GM06990 (cell line): ENCODE measurements at regions not wholly inside any gene's neighbourhood (a gene's known extent, or its start where the extent isn't known, plus 50 kb on each side); places are given as distances from the start of the nearest gene placed in this dataset.
"Not testable (repeated sequence)": the region's sequence is repeated elsewhere in the genome, so short reads cannot be mapped to it uniquely, and the experiment has no call there.

Experiments used
- DNase-seq: peaks from one replicate; pipeline ENCODE4 v3.0.0-alpha.2; 2011; ENCODE audit not compliant: insufficient read length; ENCODE audit errors: extremely low read depth
- H3K27me3 ChIP-seq: replicated peaks from 2 replicates; pipeline ENCODE4 v1.6.0; 2011; ENCODE audit warnings: low read length; ENCODE audit not compliant: control insufficient read depth, insufficient read depth
- H3K36me3 ChIP-seq: 2 replicates; pipeline ENCODE4 v1.5.1; 2011; ENCODE audit warnings: low read length; ENCODE audit not compliant: control insufficient read depth, insufficient read depth
- H3K4me3 ChIP-seq: replicated peaks from 2 replicates; pipeline ENCODE4 v1.5.1; 2011; ENCODE audit warnings: low read depth, mild to moderate bottlenecking, control low read depth, low read length
- TF ChIP-seq, protein P1 (sequence below): IDR thresholded peaks from 2 replicates; pipeline ENCODE4 v1.5.1; 2011; ENCODE audit warnings: low read length, control low read depth, mild to moderate bottlenecking, inconsistent platforms; ENCODE audit not compliant: insufficient read depth, poor library complexity, severe bottlenecking

DNA sequence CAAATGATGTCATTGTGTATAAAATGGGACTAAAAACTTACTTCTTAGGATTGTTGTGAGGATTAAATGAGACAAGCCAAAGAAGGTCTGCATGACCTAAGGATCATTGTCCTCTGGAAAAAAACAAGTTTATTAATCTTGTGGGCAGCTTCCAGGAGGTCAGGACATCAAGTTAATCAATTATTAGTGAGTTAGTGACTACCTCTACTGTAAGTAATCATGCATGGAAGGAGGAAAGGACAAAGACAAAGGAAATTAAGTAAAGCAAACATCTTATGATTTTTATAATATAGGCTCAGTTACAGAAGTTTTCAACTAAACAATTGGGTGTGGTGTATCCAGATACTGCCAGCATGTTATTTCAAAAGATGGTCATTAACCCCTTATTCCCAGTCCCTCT is 129.3 kb upstream of the TUT7 start:
- Histone ChIP-seq H3K36me3 (no peaks in the 10 kb centered on the region), H3K4me3 (no peak overlapping the region), H3K27me3 (no peaks in the 10 kb centered on the region)
- TF ChIP-seq, protein P1, sequence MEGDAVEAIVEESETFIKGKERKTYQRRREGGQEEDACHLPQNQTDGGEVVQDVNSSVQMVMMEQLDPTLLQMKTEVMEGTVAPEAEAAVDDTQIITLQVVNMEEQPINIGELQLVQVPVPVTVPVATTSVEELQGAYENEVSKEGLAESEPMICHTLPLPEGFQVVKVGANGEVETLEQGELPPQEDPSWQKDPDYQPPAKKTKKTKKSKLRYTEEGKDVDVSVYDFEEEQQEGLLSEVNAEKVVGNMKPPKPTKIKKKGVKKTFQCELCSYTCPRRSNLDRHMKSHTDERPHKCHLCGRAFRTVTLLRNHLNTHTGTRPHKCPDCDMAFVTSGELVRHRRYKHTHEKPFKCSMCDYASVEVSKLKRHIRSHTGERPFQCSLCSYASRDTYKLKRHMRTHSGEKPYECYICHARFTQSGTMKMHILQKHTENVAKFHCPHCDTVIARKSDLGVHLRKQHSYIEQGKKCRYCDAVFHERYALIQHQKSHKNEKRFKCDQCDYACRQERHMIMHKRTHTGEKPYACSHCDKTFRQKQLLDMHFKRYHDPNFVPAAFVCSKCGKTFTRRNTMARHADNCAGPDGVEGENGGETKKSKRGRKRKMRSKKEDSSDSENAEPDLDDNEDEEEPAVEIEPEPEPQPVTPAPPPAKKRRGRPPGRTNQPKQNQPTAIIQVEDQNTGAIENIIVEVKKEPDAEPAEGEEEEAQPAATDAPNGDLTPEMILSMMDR = no peak
- DNase-seq = no peak

DNA sequence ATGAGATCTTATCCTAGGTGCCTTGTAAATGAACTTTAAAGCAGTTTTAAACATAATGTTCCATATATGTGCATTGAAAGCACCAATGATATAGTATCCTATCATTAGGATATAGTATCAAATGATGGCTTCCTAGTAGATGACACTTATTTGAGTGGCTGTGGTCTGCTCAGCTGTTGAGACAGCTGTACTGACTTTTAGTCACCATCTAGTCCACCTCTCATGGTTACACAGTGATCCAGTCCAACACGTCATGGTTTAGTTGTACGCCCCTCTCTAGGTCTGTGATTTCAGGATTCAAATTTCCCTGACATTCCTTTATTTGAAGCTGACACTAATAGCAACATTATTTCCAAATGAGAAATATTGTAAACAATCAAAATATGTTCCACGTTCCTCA is 127.3 kb upstream of the TUT7 start:
- Histone ChIP-seq H3K4me3 (no peak overlapping the region), H3K27me3 (no peaks in the 10 kb centered on the region), H3K36me3 (no peaks in the 10 kb centered on the region)
- no peak for DNase-seq
- TF ChIP-seq, protein P1 = no peak

- not testable (repeated sequence) for H3K36me3 ChIP-seq, H3K27me3 ChIP-seq, H3K4me3 ChIP-seq, DNase-seq
These were observed 121.0 kb upstream of the TUT7 start for GRCh38 chr9:86475255-86475654.

DNA sequence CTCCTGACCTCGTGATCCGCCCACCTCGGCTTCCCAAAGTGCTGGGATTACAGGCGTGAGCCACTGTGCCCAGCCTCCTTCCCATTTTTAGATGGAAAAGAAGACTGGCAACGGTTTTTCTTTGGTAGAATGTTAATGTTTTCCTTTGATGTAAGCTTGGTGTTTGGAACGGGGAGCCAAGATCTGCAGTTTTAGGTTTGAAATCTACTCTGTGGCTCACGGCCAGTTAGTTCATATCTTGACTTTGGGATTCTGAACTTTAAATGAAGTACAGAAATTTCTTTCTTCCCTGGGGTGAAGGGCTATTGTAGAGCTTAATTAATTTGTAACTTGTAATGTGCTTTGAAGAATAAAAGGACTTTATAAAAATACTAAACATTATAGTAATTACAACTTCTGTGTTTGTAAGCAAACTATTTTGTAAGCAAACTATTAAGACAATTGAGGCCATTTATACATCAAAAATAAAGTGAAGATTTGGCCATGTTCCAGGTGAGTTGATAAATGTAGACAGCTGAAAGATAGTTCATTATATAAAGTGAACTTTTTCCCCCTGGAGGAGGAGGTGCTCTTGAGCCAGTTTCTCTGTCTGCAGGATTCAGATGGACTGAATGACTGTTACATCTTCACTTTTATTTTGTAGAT is 117.1 kb upstream of the TUT7 start:
- no peaks in the 10 kb centered on the region for H3K36me3 ChIP-seq
- H3K27me3 ChIP-seq = no peaks in the 10 kb centered on the region
- no peak overlapping the region for H3K4me3 ChIP-seq
- TF ChIP-seq, protein P1 = no peak
- DNase-seq = no peak

DNA sequence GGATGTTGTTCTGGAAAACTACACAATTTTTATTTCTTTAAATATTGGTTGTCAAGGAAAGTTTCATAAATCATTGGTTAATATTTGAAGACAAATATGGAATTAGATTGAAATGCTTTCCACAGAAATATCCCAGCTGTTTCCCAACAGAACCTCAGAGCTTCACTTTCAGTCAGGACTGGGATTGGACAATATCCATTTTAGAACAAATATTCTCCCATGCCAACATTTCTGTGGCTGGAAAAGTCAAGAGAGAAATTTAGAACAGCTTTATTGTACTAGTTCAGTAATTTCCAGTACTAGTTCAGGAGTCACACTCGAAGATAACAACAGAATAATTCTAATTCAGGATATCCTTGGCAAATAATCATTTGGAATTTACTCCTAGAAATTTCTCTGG is 116.1 kb upstream of the TUT7 start:
- TF ChIP-seq, protein P1 = no peak
- Histone ChIP-seq H3K27me3 (no peaks in the 10 kb centered on the region), H3K36me3 (no peaks in the 10 kb centered on the region), H3K4me3 (no peak overlapping the region)
- no peak for DNase-seq

GRCh38 chr9:86469476-86470250 is 115.5 kb upstream of the TUT7 start:
- no peaks in the 10 kb centered on the region for H3K36me3 ChIP-seq
- DNase-seq = no peak
- TF ChIP-seq, protein P1 = no peak
- H3K4me3 ChIP-seq = no peak overlapping the region
- no peaks in the 10 kb centered on the region for H3K27me3 ChIP-seq
